Karpas-422 (cell line): ENCODE measurements at regions not wholly inside any gene's neighbourhood (a gene's known extent, or its start where the extent isn't known, plus 50 kb on each side); places are given as distances from the start of the nearest gene placed in this dataset.
"Not testable (repeated sequence)": the region's sequence is repeated elsewhere in the genome, so short reads cannot be mapped to it uniquely, and the experiment has no call there.

Experiments
- DNase-seq: peaks from one replicate; pipeline ENCODE4 v3.0.0-alpha.2; 2015
- H2AFZ ChIP-seq: fragments of 200-600 bp; sonication (generic); 2 replicates; pipeline ENCODE4 v1.6.1; 2014; ENCODE audit warnings: antibody characterized with exemption, low read length, mixed read lengths
- H3K27ac ChIP-seq: fragments of 200-600 bp; sonication (generic); 2 replicates; pipeline ENCODE4 v1.5.1; 2014; ENCODE audit warnings: mild to moderate bottlenecking, low read length, moderate library complexity
- H3K27me3 ChIP-seq: fragments of 200-600 bp; sonication (generic); 2 replicates; pipeline ENCODE4 v1.6.1; 2014; ENCODE audit warnings: low read length, mixed read lengths
- H3K36me3 ChIP-seq: fragments of 200-600 bp; sonication (generic); 2 replicates; pipeline ENCODE4 v1.6.1; 2014; ENCODE audit warnings: low read length, mixed read lengths; ENCODE audit not compliant: insufficient read depth
- H3K4me1 ChIP-seq: fragments of 200-600 bp; sonication (generic); 2 replicates; pipeline ENCODE4 v1.6.1; 2014; ENCODE audit warnings: mild to moderate bottlenecking, low read length, mixed read lengths
- H3K4me2 ChIP-seq: fragments of 200-600 bp; sonication (generic); 2 replicates; pipeline ENCODE4 v1.6.1; 2014; ENCODE audit warnings: low read length, low read depth, mild to moderate bottlenecking; ENCODE audit not compliant: poor library complexity, severe bottlenecking
- H3K4me3 ChIP-seq: fragments of 200-600 bp; sonication (generic); 2 replicates; pipeline ENCODE4 v1.5.1; 2014; ENCODE audit warnings: mild to moderate bottlenecking, antibody characterized with exemption, low read length, mixed read lengths
- H3K79me2 ChIP-seq: fragments of 200-600 bp; sonication (generic); 2 replicates; pipeline ENCODE4 v1.6.1; 2014; ENCODE audit warnings: mild to moderate bottlenecking, low read length, mixed read lengths
- H3K9ac ChIP-seq: fragments of 200-600 bp; sonication (generic); 2 replicates; pipeline ENCODE4 v1.6.0; 2014; ENCODE audit warnings: low read length
- H3K9me2 ChIP-seq: fragments of 200-600 bp; sonication (generic), shearing (Covaris generic); replicated peaks from 2 replicates; pipeline ENCODE4 v1.6.0; 2014; ENCODE audit warnings: mild to moderate bottlenecking, low read length, moderate library complexity; ENCODE audit not compliant: insufficient read depth
- H3K9me3 ChIP-seq: fragments of 300-700, 200-600 bp; sonication (generic); 2 replicates; pipeline ENCODE4 v1.6.1; 2014; ENCODE audit warnings: low read length, mixed read lengths
- H4K20me1 ChIP-seq: fragments of 200-600 bp; sonication (generic); 2 replicates; pipeline ENCODE4 v1.6.1; 2014; ENCODE audit warnings: mild to moderate bottlenecking, antibody characterized with exemption, low read length, low read depth; ENCODE audit not compliant: insufficient read depth

DNA sequence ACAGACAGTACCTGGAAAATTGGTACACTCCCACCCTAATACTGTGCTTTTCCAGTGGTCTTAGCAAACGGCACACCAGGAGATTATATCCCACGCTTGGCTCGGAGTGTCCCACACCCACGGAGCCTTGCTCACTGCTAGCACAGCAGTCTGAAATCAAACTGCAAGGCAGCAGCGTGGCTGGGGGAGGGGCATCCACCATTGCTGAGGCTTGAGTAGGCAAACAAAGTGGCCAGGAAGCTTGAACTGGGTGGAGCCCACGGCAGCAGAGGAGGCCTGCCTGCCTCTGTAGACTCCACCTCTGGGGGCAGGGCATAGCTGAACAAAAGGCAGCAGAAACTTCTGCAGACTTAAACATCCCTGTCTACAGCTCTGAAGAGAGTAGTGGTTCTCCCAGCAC lies 56.1 kb upstream of the IZUMO1R start:
- not testable (repeated sequence) for H3K9me2 ChIP-seq, H2AFZ ChIP-seq, H3K27me3 ChIP-seq, H4K20me1 ChIP-seq, H3K9me3 ChIP-seq, H3K4me2 ChIP-seq, DNase-seq, H3K36me3 ChIP-seq, H3K27ac ChIP-seq, H3K4me1 ChIP-seq, H3K4me3 ChIP-seq, H3K9ac ChIP-seq, H3K79me2 ChIP-seq

- Histone ChIP-seq H3K9me3 (no peaks in the 10 kb centered on the region), H3K79me2 (no peaks in the 10 kb centered on the region), H4K20me1 (no peaks in the 10 kb centered on the region), H3K4me3 (no peak overlapping the region), H2AFZ (no peak overlapping the region), H3K9ac (no peak overlapping the region), H3K27me3 (peaks cover 4% of the 10 kb centered on the region; the same call in 1 of the 2 replicates), H3K9me2 (no peaks in the 10 kb centered on the region; the same call in 1 of the 2 replicates), H3K4me1 (no peaks in the 10 kb centered on the region), H3K36me3 (no peaks in the 10 kb centered on the region), H3K4me2 (no peak overlapping the region), H3K27ac (no peak overlapping the region)
- no peak for DNase-seq
These were observed 50.2 kb upstream of the IZUMO1R start for GRCh38 chr11:94254214-94254613.
